Coronary artery (tissue), 2 donors: ENCODE measurements at regions not wholly inside any gene's neighbourhood (a gene's known extent, or its start where the extent isn't known, plus 50 kb on each side); places are given as distances from the start of the nearest gene placed in this dataset.
"Not testable (repeated sequence)": the region's sequence is repeated elsewhere in the genome, so short reads cannot be mapped to it uniquely, and the experiment has no call there.

Source experiments
- DNase-seq: peaks from one replicate; pipeline ENCODE4 v3.0.0-alpha.2; 2017; ENCODE audit warnings: low spot score
- H3K27ac ChIP-seq, 2 donors: fragments of 200-600 bp; sonication (generic); one replicate each; pipeline ENCODE4 v1.5.1; 2016 to 2019
- H3K4me3 ChIP-seq: fragments of 200-600 bp; sonication (generic); 2 replicates; pipeline ENCODE4 v1.5.1; 2016; ENCODE audit warnings: mild to moderate bottlenecking, moderate library complexity
- TF ChIP-seq, protein P1 (sequence below): fragments of 200-600 bp; sonication (generic); IDR thresholded peaks from one replicate; pipeline ENCODE4 v1.5.1; 2019; ENCODE audit warnings: antibody characterized with exemption

DNA sequence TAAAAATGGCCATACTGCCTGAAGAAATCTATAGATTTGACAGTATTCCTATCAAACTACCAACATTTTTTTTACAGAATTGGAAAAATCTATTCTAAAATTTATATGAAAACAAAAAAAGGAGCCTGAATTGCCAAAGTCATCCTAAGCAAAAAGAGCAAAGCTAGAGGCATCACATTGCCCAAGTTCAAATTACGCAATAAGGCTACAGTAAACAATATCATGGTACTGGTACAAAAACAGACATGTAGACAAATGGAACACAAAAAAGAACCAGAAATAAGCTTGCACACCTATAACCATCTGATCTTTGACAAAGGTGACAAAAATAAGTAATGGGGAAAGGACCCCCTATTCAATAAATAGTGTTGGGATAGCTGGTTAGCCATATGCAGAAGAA is 50.2 kb upstream of the THSD7B start:
- no peak overlapping the region for H3K4me3 ChIP-seq
- TF ChIP-seq, protein P1, sequence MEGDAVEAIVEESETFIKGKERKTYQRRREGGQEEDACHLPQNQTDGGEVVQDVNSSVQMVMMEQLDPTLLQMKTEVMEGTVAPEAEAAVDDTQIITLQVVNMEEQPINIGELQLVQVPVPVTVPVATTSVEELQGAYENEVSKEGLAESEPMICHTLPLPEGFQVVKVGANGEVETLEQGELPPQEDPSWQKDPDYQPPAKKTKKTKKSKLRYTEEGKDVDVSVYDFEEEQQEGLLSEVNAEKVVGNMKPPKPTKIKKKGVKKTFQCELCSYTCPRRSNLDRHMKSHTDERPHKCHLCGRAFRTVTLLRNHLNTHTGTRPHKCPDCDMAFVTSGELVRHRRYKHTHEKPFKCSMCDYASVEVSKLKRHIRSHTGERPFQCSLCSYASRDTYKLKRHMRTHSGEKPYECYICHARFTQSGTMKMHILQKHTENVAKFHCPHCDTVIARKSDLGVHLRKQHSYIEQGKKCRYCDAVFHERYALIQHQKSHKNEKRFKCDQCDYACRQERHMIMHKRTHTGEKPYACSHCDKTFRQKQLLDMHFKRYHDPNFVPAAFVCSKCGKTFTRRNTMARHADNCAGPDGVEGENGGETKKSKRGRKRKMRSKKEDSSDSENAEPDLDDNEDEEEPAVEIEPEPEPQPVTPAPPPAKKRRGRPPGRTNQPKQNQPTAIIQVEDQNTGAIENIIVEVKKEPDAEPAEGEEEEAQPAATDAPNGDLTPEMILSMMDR = no peak
- no peak for DNase-seq
- no peak overlapping the region for H3K27ac ChIP-seq

DNA sequence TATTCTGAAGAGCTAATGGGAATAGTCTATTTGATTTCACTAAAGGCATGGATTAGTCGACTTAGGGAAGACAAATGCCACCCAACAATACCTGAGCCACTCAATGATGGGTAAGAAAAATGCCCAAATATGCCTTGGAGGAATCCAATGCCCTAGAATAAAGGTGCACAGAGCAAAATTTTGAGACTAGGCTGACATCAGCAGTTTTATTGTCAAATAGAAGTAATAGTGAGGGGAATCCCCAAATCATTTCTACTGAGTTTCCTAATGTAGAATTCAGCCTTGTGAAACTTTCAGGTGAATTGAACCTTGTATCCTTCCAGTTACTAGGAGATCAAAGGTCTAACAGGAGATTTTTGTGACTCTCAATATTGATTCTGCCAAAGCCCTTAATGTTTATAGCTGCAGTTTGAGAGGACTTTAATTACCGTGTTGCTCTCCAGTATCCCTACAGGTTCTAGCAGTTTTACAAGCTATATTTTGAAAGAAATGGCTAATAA is 50.8 kb upstream of the THSD7B start:
- TF ChIP-seq, protein P1 = no peak
- no peak overlapping the region for H3K4me3 ChIP-seq
- H3K27ac ChIP-seq = no peak overlapping the region
- DNase-seq = no peak

DNA sequence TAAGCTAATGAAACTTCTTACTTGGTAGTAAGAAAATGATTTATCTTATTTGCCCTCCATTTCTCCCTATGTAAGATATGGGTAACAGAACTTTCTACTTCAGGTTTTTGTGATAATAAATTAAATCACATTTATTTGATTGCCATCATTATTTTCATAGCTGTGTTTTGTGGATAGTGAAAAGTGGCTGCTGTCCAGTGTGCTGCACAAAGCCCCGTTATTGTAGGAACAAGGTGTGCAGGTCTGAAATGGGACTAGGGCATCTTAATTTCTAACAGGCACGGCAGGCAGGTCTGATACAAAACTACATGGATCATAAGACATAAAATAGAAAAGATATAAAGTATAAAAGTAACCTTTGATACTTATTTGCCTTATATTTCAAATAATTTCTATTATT is 51.6 kb upstream of the THSD7B start:
- no peak overlapping the region for H3K27ac ChIP-seq
- no peak overlapping the region for H3K4me3 ChIP-seq
- TF ChIP-seq, protein P1 = no peak
- no peak for DNase-seq

DNA sequence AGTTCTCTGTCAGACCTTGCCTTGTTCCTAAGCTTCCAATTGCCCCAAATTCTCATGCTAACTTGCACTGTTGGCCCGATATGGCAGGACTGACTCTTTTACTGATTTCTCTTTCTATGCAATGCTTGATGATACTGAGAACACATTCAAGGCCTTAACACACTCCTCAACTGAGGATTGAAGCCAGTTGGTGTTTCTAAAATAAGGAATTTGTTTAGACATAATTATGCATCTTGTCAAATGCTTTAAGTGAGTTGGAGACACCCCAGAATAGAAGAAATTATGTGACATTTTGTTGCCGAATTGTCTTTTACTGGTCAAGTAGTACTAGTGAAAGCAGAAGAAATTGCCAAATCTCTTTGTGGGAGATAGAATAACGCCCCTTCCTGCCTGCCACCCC is 60.0 kb upstream of the THSD7B start:
- TF ChIP-seq, protein P1 = no peak
- no peak for DNase-seq
- no peak overlapping the region for H3K27ac ChIP-seq
- no peak overlapping the region for H3K4me3 ChIP-seq

DNA sequence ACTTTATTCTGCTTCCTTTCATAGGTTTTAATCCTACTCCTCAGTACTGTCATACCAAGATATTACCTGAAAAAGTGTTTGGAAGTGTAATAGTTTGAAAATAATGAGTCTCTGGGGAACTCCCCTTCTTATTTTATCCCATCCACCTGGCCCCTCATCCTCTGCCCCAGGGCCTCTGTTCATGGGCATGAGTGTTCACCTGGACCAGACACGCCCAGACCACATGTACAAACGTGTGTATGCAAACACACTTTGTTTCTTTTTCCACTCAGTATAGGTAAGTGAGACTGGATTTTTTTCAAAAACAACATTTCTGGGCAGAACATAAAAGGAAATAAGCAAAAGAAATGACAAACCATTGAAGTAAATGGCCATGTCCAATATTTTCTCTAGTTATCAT is 62.1 kb upstream of the THSD7B start:
- Histone ChIP-seq H3K27ac (no peak overlapping the region), H3K4me3 (no peak overlapping the region)
- TF ChIP-seq, protein P1 = no peak
- DNase-seq = no peak

DNA sequence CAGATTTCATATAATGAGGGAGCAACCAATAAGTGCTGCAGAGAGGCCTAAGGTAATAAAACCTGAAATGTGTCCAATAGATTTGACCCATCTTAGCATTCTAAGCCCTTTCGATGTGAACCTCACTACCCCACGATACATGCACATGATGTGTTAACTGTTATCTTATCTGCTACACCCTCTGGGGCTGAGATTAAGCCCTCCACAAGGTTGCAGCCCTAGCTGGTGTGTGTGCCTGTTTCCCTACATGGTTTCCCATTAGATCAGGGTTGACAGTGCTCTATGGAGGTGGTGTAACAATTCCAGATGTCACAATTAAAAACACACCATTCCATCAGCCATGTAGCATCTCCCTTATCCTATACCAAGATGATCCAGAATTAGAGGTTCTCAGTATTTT is 68.9 kb upstream of the THSD7B start:
- no peak for DNase-seq
- no peak overlapping the region for H3K4me3 ChIP-seq
- TF ChIP-seq, protein P1 = no peak
- no peak overlapping the region for H3K27ac ChIP-seq

DNA sequence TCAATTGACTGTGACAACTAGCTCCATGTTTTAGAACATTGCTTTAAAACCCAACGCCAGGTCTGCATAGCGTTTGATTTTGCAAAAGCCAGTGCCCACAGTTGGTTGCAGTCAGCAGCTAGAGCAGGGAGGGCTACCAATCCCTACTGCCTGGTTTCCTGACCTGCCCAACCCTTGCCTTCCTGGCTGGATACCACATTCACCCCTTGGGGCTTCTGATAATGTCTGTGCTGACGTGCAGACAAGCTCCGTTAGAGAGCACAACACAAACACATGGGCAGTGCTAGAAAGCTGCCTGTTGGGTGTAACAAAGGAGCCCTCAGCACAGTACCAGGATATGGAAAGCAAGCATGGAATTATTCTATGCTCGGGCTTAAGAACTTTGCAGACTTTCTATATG is 71.4 kb upstream of the THSD7B start:
- TF ChIP-seq, protein P1 = no peak
- H3K4me3 ChIP-seq = no peak overlapping the region
- DNase-seq = no peak
- no peak overlapping the region for H3K27ac ChIP-seq

DNA sequence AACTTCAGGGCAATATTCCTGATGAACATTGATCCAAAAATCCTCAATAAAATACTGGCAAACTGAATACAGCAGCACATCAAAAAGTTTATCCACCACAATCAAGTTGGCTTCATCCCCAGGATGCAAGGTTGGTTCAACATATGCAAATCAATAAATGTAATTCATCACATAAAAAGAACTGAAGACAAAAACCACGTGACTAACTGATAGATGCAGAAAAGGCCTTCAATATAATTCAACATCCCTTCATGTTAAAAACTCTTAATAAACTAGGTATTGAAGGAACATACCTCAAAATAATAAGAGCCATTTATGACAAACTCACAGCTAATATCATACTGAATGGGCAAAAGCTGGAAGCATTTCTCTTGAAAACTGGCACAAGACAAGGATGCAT is 85.3 kb upstream of the THSD7B start:
- not testable (repeated sequence) for DNase-seq, H3K4me3 ChIP-seq, H3K27ac ChIP-seq
